ENCODE measurements at regions not wholly inside any gene's neighbourhood (a gene's known extent, or its start where the extent isn't known, plus 50 kb on each side); places are given as distances from the start of the nearest gene placed in this dataset.

- BruUV-seq (replicated peaks), result no TSS peak
- Histone ChIP-seq H3K9me1 (replicated peaks; ENCODE audit: control insufficient read depth, extremely low read depth, insufficient read depth, low read length) (no peaks in the 10 kb centered on the region), H3K27ac (ENCODE audit: insufficient read depth, low read depth, low read length) (no peak overlapping the region), H2AFZ (ENCODE audit: low read depth, low read length) (no peak overlapping the region), H3K9ac (replicated peaks; ENCODE audit: extremely low read depth, insufficient read depth, low read length) (no peak overlapping the region), H3K4me3 (replicated peaks in 1 of 3; ENCODE audit: insufficient read depth in 1 of 3, low read depth in 1 of 3, low read length in 3 of 3) (no peak overlapping the region), H3K27me3 (ENCODE audit: control insufficient read depth in 2 of 2, insufficient read depth in 2 of 2, low read length in 2 of 2) (peaks cover 2 to 8% of the 10 kb centered on the region in 2 experiments), H3K79me2 (ENCODE audit: control insufficient read depth, insufficient read depth, low read length) (no peaks in the 10 kb centered on the region), H3K4me1 (ENCODE audit: control insufficient read depth, extremely low read depth, insufficient read depth, low read length) (peaks cover 10% of the 10 kb centered on the region), H4K20me1 (replicated peaks; ENCODE audit: control insufficient read depth, extremely low read depth, insufficient read depth, low read length) (no peaks in the 10 kb centered on the region), H3K36me3 (ENCODE audit: control insufficient read depth in 2 of 2, extremely low read depth in 1 of 2, insufficient read depth in 2 of 2, low read length in 2 of 2) (no peaks in the 10 kb centered on the region), H3K4me2 (ENCODE audit: insufficient read depth, low read length) (no peak overlapping the region), H3K9me3 (replicated peaks; ENCODE audit: control insufficient read depth, insufficient read depth, low read length) (no peaks in the 10 kb centered on the region)
- DNase-seq (ENCODE audit: low read depth, low spot score) (no peak), FAIRE-seq (no peak)
- intact Hi-C loops (cut with micrococcal nuclease) (no loop called here), dilution Hi-C loops (cut with MboI; ENCODE audit: extremely low pct_ligation_motif_present, low sequenced_read_pairs) (no loop called here)
- POLR2A ChIA-PET, result no interaction called here
- CTCF ChIA-PET, result interaction anchor here (2.4 kb wide), 1 partner anchor 27 kb away, joined by 6 read pairs; no protein-coding TSS in a partner anchor
- TF ChIP-seq EZH2 (IDR thresholded peaks at IDR 0.05; ENCODE audit: borderline replicate concordance, low read depth, low read length, severe bottlenecking), result no peak
- TF ChIP-seq CTCF (IDR thresholded peaks at IDR 0.05; ENCODE audit: extremely low read depth in 1 of 2, insufficient read depth in 1 of 2, low read depth in 1 of 2, low read length in 2 of 2), result no peak
- TF ChIP-seq MYC (IDR thresholded peaks at IDR 0.05; ENCODE audit: low read depth, low read length), result no peak
- TF ChIP-seq JUN (IDR thresholded peaks at IDR 0.05; ENCODE audit: borderline replicate concordance, insufficient read depth, insufficient read length, low read depth), result no peak
- TF ChIP-seq, protein P1, sequence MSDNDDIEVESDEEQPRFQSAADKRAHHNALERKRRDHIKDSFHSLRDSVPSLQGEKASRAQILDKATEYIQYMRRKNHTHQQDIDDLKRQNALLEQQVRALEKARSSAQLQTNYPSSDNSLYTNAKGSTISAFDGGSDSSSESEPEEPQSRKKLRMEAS (IDR thresholded peaks at IDR 0.05; ENCODE audit: insufficient read depth, insufficient read length), result no peak
- TF ChIP-seq FOS (IDR thresholded peaks at IDR 0.05; ENCODE audit: borderline replicate concordance, insufficient read depth, low read length), result no peak
- no peak for TF ChIP-seq POLR2AphosphoS5 (IDR thresholded peaks at IDR 0.05; ENCODE audit: insufficient read depth, low read depth, low read length)
- TF ChIP-seq POLR2A (IDR thresholded peaks at IDR 0.05; ENCODE audit: low read depth, low read length), result no peak
- TF ChIP-seq GATA2 (IDR thresholded peaks at IDR 0.05; ENCODE audit: insufficient read depth, insufficient read length, low read depth, low read length), result no peak
These were observed 70.2 kb downstream of the LLPH start for GRCh38 chr12:66060163-66060907.
